GM18499 (cell line): ENCODE measurements at regions not wholly inside any gene's neighbourhood (a gene's known extent, or its start where the extent isn't known, plus 50 kb on each side); places are given as distances from the start of the nearest gene placed in this dataset.
"Not testable (repeated sequence)": the region's sequence is repeated elsewhere in the genome, so short reads cannot be mapped to it uniquely, and the experiment has no call there.

Source experiments
- ATAC-seq: cut with Tn5 transposase; IDR thresholded peaks from one replicate; pipeline ENCODE4 v1.9.1; 2021; ENCODE audit warnings: moderate number of reproducible peaks; ENCODE audit not compliant: insufficient read depth, unreplicated experiment

DNA sequence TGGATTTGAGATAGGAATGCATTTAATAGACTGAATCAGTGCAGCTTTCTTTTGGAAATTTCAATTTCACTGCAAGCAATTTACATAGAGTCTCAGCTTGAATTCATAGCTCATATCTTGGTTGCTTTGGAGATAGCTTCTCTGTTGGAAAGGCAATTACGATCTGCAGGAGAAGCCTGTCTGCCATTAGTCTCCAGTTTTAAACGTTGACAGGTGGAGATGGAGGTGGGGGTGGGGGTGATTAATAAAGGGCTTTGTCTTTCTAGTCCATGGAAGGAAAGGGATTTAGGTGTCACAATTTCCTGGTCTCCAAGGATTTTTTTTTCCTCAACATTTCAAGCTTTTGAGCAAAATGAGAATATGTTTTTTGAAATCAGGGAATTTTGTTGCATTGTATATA is 184.7 kb downstream of the CARTPT start:
- ATAC-seq: no peak

DNA sequence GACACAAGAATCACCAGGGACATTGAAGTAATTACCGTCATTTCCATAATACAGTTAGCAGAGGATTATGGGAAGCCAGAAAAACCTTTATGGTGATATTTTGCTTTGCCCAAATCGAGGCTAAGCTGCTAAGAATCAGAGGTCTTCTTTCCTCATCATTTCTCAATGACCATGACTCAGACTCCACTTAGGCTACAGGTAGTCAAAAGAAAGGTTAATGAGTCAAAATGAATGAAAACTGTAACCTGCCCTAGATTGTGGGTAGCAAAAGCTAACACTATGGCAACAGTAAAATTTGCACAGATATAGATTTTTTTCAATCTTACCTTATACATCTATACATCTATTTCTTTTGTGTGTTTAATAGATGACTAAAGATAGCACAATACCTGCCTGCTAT is 185.8 kb downstream of the CARTPT start:
- ATAC-seq: no peak

DNA sequence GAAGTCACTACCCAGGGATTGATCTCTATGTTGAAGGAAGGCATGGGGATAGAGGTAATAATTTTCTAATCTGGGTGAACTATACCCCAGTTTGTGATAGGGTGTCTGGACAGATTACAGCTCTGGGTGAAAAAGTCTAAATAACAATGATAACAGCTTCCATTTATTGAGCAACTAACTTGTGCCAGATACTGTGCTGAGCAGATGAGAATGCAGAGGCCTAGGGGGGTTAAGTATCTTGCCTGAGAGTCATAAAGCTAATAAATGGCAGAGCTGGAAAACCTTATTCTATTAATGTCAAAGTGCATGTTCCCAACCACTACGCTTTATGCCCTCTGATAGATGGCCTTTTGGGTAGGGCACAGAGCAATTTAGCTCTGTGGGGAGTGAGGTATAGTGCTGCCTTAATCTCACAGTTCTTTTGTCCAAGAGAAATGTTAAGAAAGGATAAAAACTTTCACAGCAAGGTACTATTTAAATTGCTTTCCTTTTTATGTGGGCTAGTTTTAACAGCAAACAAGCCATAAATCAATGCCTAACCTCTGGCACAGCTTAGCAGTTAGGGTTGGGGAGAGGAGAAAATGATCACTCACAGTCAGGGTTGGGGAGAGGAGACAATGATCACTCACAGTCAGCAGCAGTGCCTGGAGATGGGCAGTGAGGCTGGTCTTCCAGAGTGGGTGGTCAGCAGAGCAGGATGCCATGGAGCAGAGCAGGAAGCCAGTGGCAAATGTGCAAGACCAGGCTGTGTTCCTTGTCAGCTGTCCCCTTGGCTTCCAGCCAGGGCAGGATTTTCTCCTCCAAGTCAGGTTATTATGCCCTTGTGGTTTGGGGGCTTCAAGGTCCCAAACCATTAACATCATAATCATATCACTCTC is 187.0 kb downstream of the CARTPT start:
- ATAC-seq: no peak

DNA sequence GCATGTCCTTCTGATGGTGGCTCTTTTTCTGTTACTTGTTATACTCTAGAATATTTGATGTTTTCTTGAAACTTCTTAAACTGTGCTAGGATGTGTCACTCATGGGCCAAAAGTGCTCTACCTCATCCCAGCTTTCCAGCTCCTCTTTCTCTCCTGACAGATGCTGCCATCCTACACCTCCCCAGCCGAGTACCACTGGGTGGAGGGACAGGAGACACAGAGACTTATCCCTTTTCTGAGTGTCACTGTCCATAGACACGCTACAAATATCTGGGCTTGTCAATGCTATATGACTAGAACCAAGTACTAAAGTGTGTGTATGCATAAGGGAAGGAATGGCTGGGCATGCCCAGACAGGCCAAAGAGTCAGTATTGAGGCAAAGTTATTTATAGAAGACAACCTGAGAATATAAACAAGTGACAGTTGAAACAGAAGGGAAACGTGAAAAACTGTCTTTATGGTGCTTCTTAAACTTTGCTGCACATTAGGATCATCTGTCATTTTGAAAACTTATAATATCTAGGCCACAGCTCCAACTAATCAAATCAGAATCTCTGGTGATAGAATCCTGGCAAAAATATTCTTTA is 188.0 kb downstream of the CARTPT start:
- ATAC-seq: no peak

DNA sequence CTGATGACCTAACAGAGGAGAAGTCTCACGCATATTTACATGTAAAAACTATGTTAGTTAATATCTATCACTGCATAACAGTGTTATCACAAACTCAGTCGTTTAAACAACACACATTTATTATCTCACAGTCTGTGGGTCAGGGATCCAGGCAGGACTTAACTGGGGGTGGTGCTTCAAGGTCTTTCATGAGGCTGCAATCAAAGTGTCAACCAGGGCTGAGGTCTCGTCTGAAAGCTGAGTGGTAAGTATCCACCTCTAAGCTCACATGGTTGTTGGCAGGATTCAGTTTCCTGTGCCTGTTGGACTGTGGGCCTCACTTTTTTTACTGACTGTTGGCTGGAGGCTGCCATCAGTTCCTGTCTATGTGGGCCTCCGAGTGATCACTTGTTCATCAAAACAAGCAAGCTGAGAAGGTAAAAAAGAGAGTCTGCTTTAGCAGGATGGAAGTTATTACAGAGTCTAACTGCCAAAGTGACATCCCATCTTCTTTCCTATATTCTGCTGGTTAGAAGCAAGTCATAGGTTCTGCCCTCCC is 188.6 kb downstream of the CARTPT start:
- no peak for ATAC-seq

DNA sequence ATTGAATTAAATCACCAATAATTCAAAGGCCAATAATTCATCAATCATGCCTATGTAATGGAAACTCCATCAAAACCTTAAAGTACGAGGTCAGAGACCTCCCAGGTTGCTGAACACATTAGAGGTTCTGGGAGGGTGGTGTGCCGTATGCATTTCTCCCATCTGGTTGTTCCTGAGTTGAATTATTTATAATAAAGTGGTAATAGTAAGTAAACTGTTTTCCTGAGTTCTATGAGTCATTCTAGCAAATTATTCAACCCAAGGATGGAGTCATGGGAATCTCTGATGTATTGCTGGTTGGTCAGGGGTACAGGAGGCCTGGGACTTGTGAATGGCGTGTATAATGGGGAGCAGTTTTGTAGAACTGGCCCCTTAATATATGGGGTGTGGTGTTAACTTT is 191.7 kb downstream of the CARTPT start:
- ATAC-seq: no peak

DNA sequence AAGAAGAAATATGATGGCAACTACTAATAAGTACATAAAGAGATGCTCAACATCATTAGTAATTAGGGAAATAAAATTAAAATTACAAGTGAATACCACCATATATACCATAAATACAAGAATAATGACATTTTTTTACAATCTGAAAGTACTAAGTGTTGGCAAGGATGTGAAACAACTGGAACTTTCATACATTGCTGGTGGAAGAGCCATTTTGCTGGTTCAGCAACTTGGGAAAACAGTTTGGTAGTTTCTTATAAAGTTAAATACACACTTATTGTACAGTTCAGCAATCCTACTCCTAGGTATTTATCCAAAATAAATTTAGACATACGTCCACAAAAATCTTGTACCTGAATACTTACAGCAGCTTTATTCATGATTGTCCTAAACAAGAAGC is 192.9 kb downstream of the CARTPT start:
- ATAC-seq: no peak

DNA sequence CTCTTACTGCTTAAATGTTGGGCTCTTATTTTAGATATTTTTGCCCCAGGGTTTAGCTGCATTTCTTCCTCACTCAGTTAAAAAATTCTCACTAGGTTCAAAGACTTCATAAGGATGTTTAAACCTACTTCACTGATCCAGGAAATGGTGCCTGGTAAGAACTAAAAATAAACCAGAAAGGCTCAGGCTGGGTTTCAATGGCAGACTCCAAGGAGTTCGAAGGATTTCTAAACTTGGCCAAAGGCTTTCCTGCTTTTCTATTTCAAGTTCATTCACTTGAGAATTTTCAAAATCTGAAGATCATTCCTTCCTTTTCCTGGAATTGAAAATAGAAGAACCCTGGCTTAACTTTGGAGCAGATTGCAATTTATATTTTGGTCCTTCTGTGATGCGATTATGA is 193.0 kb upstream of the MAP1B start:
- no peak for ATAC-seq

DNA sequence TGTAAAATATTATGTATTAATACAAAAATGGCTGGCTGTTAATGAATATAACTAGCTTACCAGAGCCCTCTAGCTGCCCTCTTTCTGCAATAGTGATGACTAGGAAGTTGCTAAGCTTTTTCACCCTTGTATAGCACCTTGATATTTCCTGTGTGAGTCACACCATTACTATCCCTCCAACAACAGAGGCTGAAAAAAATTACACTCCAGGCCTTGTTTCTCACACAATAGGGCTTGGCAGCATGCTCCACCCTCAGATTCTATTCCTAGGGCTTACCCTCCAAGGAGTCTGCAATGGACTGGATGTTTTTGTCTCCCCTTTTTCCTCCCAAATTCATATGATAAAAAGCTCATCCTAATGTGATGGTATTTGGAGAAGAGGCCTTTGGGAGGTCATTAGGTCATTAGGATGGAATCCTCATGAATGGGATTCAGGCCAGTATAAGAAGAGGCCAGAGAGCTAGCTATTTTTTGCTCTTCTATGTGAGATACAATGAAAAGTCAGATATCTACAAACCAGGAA is 184.6 kb upstream of the MAP1B start:
- no peak for ATAC-seq

DNA sequence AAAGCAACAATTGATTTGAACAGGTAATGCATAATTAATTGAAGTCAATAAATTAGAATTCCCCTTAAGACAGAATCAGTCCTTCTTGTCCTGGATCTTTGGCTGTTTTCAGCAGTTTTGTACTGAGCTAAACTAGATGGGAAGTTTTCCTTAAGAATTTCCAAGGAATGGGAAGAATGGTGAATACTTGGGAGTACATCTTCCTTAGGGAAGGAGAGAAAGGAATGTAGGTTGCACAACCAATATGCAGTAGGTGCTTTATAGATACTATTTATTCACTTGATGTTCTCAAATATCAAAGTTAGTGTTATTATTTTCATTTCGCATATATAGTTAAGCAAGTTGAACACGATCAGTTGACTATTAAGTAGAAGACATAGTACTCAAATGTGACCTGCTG is 183.5 kb upstream of the MAP1B start:
- no peak for ATAC-seq

DNA sequence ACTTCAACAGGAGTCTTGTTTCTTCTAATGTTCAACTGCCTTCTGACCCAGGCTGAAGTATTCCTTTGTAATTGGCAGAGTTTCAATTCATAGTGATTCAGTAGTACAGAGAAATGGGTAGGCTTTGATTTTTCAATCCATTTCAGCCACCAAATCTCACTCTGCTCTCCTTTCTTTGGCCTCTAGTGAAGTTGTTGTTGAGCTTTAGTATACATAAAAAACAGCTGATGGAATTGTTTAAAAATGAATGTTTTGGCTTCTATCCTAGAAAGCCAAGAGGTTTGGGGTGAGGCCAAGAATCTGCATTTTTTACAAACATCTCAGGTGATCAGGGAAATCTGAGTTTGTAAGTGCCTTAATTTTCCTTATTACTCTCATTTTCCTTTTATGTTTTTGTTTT is 182.9 kb upstream of the MAP1B start:
- no peak for ATAC-seq

DNA sequence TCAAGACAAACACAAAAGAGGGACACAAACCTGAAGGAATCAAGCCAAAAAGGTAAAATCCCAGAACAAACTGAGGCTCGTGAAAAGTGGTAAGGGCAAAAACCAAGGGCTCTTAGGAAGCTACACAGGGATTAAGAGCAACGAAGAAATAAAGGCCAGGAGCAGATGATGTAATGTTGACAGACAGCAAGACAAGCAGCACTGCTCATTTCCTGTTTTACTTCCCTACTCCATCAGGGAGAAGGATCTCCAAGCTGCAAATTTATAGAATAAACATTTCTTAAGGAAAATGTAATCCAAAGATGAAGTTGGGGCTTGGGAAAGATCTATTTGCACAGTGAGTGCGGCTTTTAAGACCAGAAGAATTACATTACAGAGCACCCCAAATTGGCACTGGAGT is 182.3 kb upstream of the MAP1B start:
- no peak for ATAC-seq

DNA sequence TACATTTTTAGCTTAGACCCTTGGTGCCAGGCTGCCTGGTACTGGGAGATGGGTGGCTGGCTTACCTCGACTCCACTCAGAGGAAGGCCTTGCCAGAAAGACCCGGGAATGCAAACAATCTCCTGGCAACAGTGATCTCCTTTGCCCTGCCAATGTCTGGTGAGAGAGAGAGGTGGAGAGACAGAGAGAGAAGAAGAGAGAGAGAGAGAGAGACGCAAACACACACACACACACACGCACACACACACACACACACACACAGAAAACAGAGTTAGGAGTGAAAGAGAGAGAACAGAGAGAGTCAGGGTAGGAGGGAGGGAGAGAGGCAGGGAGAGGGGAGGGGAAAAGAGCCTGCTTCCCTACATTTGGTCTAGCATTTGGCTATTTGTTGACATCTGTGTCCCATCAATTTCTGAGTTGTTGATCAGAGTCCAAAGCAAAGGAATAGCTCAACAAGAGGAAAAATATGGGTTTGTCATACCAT is 181.6 kb upstream of the MAP1B start:
- ATAC-seq: no peak

DNA sequence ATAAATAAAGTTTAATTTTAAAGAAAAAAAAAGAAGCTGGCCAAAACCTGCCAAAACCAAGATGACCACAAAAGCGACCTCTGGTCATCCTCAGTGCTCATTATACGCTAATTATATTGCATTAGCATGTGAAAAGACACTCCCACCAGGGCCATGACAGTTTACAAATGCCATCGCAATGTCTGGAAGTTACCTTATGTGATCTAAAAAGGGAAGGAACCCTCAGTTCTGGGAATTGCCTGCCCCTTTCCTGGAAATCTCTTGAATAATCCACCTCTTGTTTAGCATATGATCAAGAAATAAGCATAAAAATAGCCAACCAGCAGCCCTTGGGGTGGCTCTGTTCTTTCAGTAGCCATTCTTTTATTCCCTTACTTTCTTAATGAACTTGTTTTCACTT is 178.3 kb upstream of the MAP1B start:
- ATAC-seq: no peak

DNA sequence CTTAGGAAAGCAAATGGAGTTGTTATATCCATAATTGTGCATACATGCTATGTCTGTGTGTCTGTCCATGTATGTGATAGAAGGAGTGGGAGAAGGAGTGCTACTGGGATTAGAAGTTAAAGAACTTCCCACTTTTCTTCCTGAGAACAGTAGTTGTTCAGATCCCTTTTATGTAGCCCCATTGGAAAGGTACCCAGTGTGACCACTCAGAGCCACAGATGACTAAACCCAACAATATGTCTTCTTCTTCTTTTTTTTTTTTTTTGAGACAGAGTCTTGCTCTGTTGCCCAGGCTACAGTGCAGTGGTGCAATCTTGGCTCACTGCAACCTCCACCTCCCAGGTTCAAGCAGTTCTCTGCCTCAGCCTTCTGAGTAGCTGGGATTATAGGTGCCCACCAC is 176.7 kb upstream of the MAP1B start:
- ATAC-seq: not testable (repeated sequence)

DNA sequence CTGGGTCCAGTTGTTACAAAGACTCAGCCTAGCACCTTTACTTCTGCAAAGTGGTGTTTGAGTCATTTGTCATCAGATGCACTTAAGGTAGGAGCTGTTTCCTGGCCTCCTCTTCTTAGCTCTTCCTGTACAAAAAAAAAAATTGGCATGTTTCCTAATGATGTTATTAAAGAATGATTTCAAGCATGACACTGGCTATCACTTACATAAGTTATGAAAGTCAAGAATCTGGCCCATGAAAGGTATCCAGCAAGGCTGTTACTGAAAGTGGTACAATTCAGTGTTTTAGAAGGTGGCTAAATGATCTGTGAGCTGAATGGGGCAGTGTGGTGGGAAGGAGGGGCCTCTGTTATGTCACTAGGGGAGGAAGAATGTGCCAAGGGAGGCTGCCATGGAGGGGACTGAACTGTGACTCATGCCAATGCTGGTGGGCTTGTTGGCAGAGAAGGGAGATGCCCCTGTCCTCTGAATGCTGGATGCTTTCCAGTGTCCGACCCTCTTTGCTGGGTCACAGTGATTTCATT is 175.1 kb upstream of the MAP1B start:
- no peak for ATAC-seq

DNA sequence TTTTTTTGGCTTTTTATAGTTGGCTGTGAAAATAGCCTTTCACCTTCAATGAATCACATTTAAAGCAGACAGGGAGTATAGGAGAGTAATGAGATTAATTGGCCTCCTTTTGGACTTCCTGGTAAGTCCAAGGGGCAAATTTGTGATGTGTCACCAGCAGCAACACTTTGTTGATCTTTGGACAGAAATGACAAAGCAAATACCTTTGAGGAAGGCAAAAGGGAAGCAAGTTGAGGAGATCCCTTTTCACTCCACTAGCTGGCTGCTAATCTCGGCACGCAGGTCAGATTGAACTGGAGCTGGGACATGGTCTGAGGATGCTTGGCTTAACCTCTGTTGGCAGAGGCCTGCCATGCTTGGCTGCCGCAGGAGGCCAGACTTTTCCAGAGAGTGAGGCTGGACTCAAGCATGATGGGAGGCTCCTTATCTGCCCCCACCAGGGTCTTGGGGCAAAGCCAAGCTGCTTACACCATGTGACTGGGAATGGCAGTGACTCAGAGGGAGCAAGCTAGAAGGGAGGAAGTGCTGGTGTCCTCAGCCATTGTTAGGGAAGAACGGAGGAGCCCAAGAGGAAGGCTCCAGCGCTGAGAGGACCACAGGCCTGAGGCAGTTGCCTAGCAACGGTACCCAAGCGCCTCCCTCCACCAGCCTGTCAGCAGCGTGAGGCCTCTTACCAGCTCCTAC is 174.5 kb upstream of the MAP1B start:
- ATAC-seq: no peak

DNA sequence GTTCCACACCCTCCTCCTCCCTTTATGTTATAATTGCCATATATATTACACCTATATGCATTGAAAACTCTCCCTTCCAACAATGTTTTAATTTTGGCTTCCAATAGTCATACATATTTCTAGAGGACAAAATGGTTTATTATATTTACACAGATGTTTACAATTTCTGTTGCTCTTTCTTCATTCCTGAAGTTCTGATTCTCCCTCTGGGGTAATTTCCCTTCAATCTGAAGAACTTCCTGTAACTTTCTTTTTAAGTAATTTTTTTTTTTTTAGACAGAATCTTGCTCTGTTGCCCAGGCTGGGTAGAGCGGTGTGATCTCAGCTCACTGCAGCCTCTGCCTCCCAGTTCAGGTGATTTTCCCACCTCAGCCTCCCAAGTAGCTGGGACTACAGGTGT is 173.0 kb upstream of the MAP1B start:
- no peak for ATAC-seq

DNA sequence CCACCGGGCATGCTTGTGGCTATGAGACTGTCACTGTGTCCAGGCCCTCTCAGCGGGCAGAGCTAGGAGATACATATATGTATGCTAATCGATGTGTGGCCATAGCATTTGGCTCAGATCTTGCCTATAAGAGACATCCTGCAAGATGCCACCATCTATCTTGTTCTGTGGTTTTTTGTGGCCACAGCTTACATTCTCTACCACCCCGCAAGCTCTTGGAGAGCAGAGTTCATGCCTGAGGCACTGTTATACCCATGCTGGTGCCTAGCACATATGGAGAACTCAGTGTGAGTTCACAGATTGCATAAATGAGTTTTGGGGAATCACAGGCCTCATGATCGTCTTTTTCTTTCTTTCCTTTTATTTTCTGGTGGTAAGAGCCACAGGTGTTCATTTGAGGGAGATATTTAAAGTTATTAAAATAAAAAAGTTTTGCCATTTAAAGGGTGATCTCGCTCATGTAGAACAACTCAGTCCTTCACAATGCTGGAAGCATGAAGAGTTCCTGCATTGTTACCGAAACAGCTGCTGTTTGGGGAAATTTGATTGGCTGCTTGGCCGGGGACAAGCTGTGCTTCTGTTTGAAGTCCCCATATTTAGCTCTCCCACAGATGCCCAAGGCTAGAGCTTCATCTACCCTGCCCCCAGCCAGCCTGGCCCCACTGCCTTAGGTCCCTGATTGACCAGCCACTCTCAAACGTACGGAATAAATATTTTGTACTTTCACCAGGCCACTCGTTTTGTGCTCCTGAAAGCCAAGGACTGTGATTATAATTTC is 169.2 kb upstream of the MAP1B start:
- ATAC-seq: no peak

DNA sequence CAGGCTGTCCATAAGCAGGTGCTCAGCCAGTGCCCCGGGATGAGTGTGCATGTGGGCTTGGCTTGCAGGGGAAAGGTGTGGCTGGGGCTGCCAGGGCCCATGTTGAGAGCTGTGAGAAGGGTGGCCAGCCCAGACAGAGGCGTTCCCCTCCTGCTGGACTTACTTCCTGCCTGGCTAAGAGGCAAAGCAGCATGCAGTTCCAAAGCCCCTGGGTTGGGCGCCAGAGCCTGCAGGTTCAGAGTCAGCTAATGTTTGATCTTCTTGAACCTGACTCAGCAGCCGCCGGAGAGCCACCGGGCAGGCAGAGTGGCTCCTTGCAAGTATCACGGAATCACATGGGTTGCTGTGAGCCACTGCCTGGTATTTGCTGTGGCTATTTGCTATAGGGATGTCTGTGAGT is 168.4 kb upstream of the MAP1B start:
- no peak for ATAC-seq
